ENCODE measurements at regions not wholly inside any gene's neighbourhood (a gene's known extent, or its start where the extent isn't known, plus 50 kb on each side); places are given as distances from the start of the nearest gene placed in this dataset.

DNA sequence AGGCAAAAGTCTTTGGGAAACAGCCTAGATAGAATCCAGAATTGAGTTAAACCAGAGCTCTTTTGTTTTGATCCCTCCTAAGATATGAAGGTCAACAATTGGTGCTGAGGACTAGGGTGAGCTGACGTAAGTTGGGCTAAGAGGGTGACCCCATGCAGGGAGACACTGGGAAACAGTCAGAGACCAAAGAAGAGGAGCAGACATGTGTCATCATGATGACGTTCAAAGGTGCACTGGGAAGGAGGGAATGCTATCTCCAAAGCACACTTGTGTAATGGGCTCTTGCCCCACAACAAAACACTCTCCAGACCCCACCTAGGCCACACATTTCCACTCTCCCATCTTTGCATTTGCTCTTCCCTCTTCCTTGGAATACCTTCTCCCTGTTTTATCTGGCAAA is 481.4 kb downstream of the COG6 start:
- no peak for DNase-seq (ENCODE audit: low read depth)
- no peak overlapping the region for H3K4me3 ChIP-seq (ENCODE audit: low read depth, low read length)
- TF ChIP-seq, protein P1, sequence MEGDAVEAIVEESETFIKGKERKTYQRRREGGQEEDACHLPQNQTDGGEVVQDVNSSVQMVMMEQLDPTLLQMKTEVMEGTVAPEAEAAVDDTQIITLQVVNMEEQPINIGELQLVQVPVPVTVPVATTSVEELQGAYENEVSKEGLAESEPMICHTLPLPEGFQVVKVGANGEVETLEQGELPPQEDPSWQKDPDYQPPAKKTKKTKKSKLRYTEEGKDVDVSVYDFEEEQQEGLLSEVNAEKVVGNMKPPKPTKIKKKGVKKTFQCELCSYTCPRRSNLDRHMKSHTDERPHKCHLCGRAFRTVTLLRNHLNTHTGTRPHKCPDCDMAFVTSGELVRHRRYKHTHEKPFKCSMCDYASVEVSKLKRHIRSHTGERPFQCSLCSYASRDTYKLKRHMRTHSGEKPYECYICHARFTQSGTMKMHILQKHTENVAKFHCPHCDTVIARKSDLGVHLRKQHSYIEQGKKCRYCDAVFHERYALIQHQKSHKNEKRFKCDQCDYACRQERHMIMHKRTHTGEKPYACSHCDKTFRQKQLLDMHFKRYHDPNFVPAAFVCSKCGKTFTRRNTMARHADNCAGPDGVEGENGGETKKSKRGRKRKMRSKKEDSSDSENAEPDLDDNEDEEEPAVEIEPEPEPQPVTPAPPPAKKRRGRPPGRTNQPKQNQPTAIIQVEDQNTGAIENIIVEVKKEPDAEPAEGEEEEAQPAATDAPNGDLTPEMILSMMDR (IDR thresholded peaks at IDR 0.05; ENCODE audit: insufficient read depth, low read depth, low read length, missing control alignments), result no peak

GRCh38 chr13:40137400-40137799 is 481.9 kb downstream of the COG6 start:
- DNase-seq (ENCODE audit: low read depth), result no peak
- H3K4me3 ChIP-seq (ENCODE audit: low read depth, low read length), result no peak overlapping the region
- TF ChIP-seq, protein P1 (IDR thresholded peaks at IDR 0.05; ENCODE audit: insufficient read depth, low read depth, low read length, missing control alignments), result no peak

GRCh38 chr13:40139896-40140520 is 484.5 kb downstream of the COG6 start:
- DNase-seq (ENCODE audit: low read depth), result no peak
- no peak overlapping the region for H3K4me3 ChIP-seq (ENCODE audit: low read depth, low read length)
- TF ChIP-seq, protein P1 (IDR thresholded peaks at IDR 0.05; ENCODE audit: insufficient read depth, low read depth, low read length, missing control alignments), result no peak

DNA sequence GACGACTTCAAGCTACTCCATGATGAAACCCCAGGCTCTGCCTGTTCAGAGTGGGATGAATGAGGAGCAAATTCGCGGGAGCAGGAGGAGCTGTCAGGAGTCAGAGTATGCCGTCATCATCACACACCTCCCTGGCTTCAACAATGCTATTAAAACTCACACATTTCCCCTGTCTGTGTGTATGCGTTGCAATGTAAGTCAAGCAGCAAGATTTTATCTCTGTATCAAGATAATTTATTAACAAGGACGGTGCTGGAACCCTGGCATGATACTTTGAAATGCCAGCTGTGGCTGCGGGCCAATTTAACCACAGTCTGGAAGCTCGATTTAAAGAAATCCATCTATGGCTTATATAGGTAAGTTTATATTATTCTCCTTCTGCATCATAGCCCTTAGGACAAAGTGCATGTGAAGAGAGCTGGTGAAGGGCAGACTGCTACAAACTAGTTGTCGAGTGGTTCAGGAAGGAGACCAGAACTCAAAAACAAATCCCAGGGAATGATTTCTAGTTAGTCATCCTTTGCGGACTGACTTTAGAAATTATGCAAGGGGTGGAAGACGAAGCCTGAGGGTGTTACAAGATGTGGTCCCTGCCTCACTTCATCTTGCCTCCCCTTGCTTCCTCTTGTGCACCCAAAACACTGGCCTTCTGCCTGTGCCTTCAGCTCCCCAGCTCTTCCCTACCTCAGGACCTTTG is 486.5 kb downstream of the COG6 start:
- no peak for DNase-seq (ENCODE audit: low read depth)
- H3K4me3 ChIP-seq (ENCODE audit: low read depth, low read length), result no peak overlapping the region
- TF ChIP-seq, protein P1 (IDR thresholded peaks at IDR 0.05; ENCODE audit: insufficient read depth, low read depth, low read length, missing control alignments), result no peak

DNA sequence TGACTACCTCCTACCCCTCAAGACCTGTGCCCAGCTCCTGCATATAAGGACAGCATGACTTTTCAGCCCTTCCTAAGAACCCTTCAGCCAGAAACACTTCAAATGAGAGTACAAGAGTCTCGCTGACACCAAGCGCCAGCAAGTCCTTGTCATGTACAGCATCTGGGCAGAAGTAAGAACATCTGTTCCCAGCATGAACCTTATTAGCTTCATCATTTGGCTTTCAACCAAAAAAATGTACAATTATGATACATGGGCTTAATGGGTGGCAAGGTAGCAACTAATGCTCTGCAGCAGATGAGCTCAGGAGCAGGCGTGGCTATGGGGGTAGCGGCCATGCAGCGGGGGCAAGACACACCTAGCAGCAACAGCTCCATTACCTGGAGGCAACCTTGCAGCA is 487.6 kb downstream of the COG6 start:
- TF ChIP-seq, protein P1 (IDR thresholded peaks at IDR 0.05; ENCODE audit: insufficient read depth, low read depth, low read length, missing control alignments), result no peak
- no peak for DNase-seq (ENCODE audit: low read depth)
- H3K4me3 ChIP-seq (ENCODE audit: low read depth, low read length), result no peak overlapping the region

GRCh38 chr13:40143559-40143958 is 488.1 kb downstream of the COG6 start:
- TF ChIP-seq, protein P1 (IDR thresholded peaks at IDR 0.05; ENCODE audit: insufficient read depth, low read depth, low read length, missing control alignments), result no peak
- DNase-seq (ENCODE audit: low read depth), result no peak
- H3K4me3 ChIP-seq (ENCODE audit: low read depth, low read length), result no peak overlapping the region
